ENCODE measurements at regions not wholly inside any gene's neighbourhood (a gene's known extent, or its start where the extent isn't known, plus 50 kb on each side); places are given as distances from the start of the nearest gene placed in this dataset.

GRCh38 chr2:64836566-64836965 is 152.6 kb upstream of the SLC1A4 start:
- TF ChIP-seq CTCF (IDR thresholded peaks at IDR 0.05) (no peak), POLR2A (IDR thresholded peaks at IDR 0.05) (no peak)
